RWPE2 (cell line): ENCODE measurements at regions not wholly inside any gene's neighbourhood (a gene's known extent, or its start where the extent isn't known, plus 50 kb on each side); places are given as distances from the start of the nearest gene placed in this dataset.
A peak's percentile ranks its signal among the peaks of the same experiment; 100 is the strongest.

Experiments
- ATAC-seq: fragments of 200-7000 bp; cut with Tn5 transposase; 3 replicates; pipeline ENCODE4 v1.9.1; 2021; ENCODE audit warnings: low read depth
- DNase-seq: peaks from one replicate; pipeline ENCODE4 v3.0.0-alpha.2; 2020; ENCODE audit warnings: low spot score
- H3K27ac ChIP-seq: fragments of 450-650 bp; 2 replicates; pipeline ENCODE4 v1.5.1; 2017; ENCODE audit warnings: mild to moderate bottlenecking; ENCODE audit not compliant: poor library complexity, severe bottlenecking
- H3K27me3 ChIP-seq: fragments of 250-450 bp; sonication (Bioruptor Pico); 2 replicates; pipeline ENCODE4 v1.5.1; 2021; ENCODE audit warnings: mild to moderate bottlenecking, moderate library complexity; ENCODE audit not compliant: insufficient read depth, poor library complexity, severe bottlenecking
- H3K36me3 ChIP-seq: fragments of 250-450 bp; sonication (Bioruptor Pico); 2 replicates; pipeline ENCODE4 v1.5.1; 2020; ENCODE audit warnings: low read depth, mild to moderate bottlenecking, moderate library complexity
- H3K4me1 ChIP-seq: fragments of 250-450 bp; sonication (Bioruptor Pico); 2 replicates; pipeline ENCODE4 v1.5.1; 2021; ENCODE audit warnings: mild to moderate bottlenecking, moderate library complexity; ENCODE audit not compliant: insufficient read depth, poor library complexity, severe bottlenecking
- H3K4me3 ChIP-seq: fragments of 250-450 bp; sonication (Bioruptor Pico); 2 replicates; pipeline ENCODE4 v1.5.1; 2021; ENCODE audit warnings: mild to moderate bottlenecking, moderate library complexity; ENCODE audit not compliant: severe bottlenecking
- H3K9me3 ChIP-seq: fragments of 250-450 bp; sonication (Bioruptor Pico); 2 replicates; pipeline ENCODE4 v1.5.1; 2021; ENCODE audit warnings: mild to moderate bottlenecking, moderate library complexity; ENCODE audit not compliant: severe bottlenecking
- CTCF ChIP-seq: fragments of 450-650 bp; IDR thresholded peaks from one replicate; pipeline ENCODE4 v1.5.1; 2017; ENCODE audit warnings: mild to moderate bottlenecking, moderate library complexity; ENCODE audit not compliant: poor library complexity, severe bottlenecking

GRCh38 chr17:33653399-33653788 is 360.3 kb upstream of the ASIC2 start:
- ATAC-seq (no peak), DNase-seq (no peak)
- peaks cover 2% of the 10 kb centered on the region for H3K27me3 ChIP-seq
- no peaks in the 10 kb centered on the region for H3K9me3 ChIP-seq
- H3K27ac ChIP-seq = no peak overlapping the region
- no peak for TF ChIP-seq CTCF
- no peaks in the 10 kb centered on the region for H3K4me1 ChIP-seq
- no peak overlapping the region for H3K4me3 ChIP-seq
- H3K36me3 ChIP-seq = no peaks in the 10 kb centered on the region

- H3K36me3 ChIP-seq = no peaks in the 10 kb centered on the region
- no peak overlapping the region for H3K4me3 ChIP-seq
- ATAC-seq = no peak
- no peaks in the 10 kb centered on the region for H3K9me3 ChIP-seq
- TF ChIP-seq CTCF = no peak
- H3K27ac ChIP-seq = no peak overlapping the region
- no peaks in the 10 kb centered on the region for H3K27me3 ChIP-seq
- DNase-seq = no peak
- H3K4me1 ChIP-seq = no peaks in the 10 kb centered on the region
Observed at GRCh38 chr17:33657181-33657580, 364.1 kb upstream of the ASIC2 start.

DNA sequence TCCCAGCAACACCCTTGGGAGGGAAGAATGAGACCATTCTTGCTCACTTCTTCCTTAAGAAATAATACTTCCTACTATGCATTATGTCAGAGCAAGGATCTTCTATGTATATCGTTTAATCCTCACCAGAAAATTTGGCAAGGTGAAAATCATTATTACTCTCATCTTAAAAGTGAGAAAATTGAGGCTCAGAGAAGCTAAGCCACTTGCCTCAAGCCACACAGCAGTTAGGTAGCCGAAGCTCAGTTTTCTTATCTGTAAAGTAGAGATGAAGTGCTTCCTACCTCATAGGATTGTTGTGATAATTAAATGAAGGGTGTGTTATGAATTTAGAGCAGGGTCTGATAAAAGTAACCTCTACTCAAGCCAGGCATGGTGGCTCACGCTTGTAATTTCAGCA is 368.9 kb upstream of the ASIC2 start:
- ATAC-seq (no peak), DNase-seq (no peak)
- no peaks in the 10 kb centered on the region for H3K27me3 ChIP-seq
- no peak for TF ChIP-seq CTCF
- H3K4me1 ChIP-seq = no peaks in the 10 kb centered on the region
- H3K27ac ChIP-seq = no peak overlapping the region
- no peaks in the 10 kb centered on the region for H3K36me3 ChIP-seq
- H3K4me3 ChIP-seq = no peak overlapping the region
- no peaks in the 10 kb centered on the region for H3K9me3 ChIP-seq

- ATAC-seq = no peak
- no peak for TF ChIP-seq CTCF
- Histone ChIP-seq H3K9me3 (no peaks in the 10 kb centered on the region), H3K27me3 (no peaks in the 10 kb centered on the region), H3K4me3 (no peak overlapping the region), H3K27ac (no peak overlapping the region), H3K4me1 (no peaks in the 10 kb centered on the region), H3K36me3 (no peaks in the 10 kb centered on the region)
- DNase-seq = no peak
Observed at GRCh38 chr17:33664116-33664840, 371.2 kb upstream of the ASIC2 start.

DNA sequence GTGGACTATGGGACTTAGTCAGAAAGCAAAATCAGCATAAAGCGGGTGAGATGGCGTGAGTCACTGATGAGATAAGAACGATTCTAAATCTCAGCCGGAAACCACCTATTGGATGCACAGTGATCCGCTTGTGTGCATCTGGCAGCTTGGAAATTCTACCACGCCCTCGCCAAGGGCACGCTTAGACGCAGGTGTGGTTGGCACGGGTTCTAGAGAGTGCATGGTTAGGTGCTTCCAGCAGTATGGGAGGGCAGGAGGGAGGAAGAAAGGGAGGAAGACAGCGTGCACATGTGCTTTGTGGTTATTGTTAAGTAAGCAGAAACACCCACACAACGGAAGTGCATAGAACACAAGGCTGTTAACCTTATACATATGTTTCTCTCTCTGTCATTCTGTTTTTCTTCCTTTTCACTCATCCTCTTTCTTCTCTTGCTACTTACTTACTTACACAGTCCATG is 374.0 kb upstream of the ASIC2 start:
- TF ChIP-seq CTCF = no peak
- Histone ChIP-seq H3K27ac (no peak overlapping the region), H3K4me1 (no peaks in the 10 kb centered on the region), H3K36me3 (no peaks in the 10 kb centered on the region), H3K9me3 (no peaks in the 10 kb centered on the region), H3K4me3 (no peak overlapping the region), H3K27me3 (no peaks in the 10 kb centered on the region)
- DNase-seq = no peak
- ATAC-seq = peak; percentile 67; the same call in 2 of the 3 replicates
